ENCODE measurements at regions not wholly inside any gene's neighbourhood (a gene's known extent, or its start where the extent isn't known, plus 50 kb on each side); places are given as distances from the start of the nearest gene placed in this dataset.

GRCh38 chr3:80051602-80051962 lies 283.8 kb upstream of the ROBO1 start:
- TF ChIP-seq CTCF (IDR thresholded peaks at IDR 0.05) (no peak), POLR2A (IDR thresholded peaks at IDR 0.05) (no peak)
